Endothelial cell of umbilical vein (primary cell): ENCODE measurements at regions not wholly inside any gene's neighbourhood (a gene's known extent, or its start where the extent isn't known, plus 50 kb on each side); places are given as distances from the start of the nearest gene placed in this dataset.

Source experiments
- EZH2 ChIP-seq: IDR thresholded peaks from 2 replicates; pipeline ENCODE4 v1.6.1; 2012; ENCODE audit warnings: borderline replicate concordance, low read depth, mild to moderate bottlenecking, moderate library complexity, low read length, inconsistent platforms; ENCODE audit not compliant: severe bottlenecking
- MYC ChIP-seq: IDR thresholded peaks from one replicate; pipeline ENCODE4 v1.6.1; 2011; ENCODE audit warnings: mild to moderate bottlenecking, low read depth, low read length
- POLR2A ChIP-seq: IDR thresholded peaks from 2 replicates; pipeline ENCODE4 v1.6.1; 2012; ENCODE audit warnings: low read depth, mild to moderate bottlenecking, control low read depth, low read length
- POLR2AphosphoS5 ChIP-seq: IDR thresholded peaks from 2 replicates; pipeline ENCODE4 v1.6.1; 2012; ENCODE audit warnings: low read depth, mild to moderate bottlenecking, control low read depth, low read length, moderate library complexity; ENCODE audit not compliant: insufficient read depth
- TF ChIP-seq, protein P1 (sequence below), 2 donors: IDR thresholded peaks; 1 replicate in 1 of 2; 2 replicates in 1 of 2; pipeline ENCODE4 v1.5.1; 2011; ENCODE audit warnings: low read length in 2 of 2, mild to moderate bottlenecking in 2 of 2, moderate library complexity in 2 of 2, control low read depth in 1 of 2, inconsistent platforms in 1 of 2, low read depth in 1 of 2; ENCODE audit not compliant: insufficient read depth in 1 of 2; ENCODE audit errors: extremely low read depth in 1 of 2
- TF ChIP-seq, protein P2 (sequence below): IDR thresholded peaks from 2 replicates; pipeline ENCODE4 v1.6.1; 2011; ENCODE audit not compliant: insufficient read depth, insufficient read length

DNA sequence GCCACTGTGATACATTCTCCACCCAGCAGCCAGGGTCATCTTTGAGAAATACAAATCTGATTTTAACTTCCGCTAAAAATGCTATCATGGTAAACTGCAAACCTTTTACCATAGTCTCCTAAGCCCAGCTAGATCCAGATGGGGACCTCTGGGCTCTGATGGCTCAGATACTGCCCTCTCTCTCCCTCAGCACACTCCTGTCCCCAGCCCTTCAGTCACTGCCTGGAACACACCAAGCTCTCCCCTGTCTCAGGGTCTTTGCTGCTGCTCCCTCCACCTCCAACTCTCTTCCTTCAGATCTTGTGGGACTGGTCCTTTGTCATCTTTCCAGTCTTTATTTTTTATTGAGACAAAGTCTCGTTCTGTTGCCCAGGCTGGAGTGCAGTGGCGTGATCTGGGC lies 65.1 kb downstream of the SPRY4 start:
- TF ChIP-seq EZH2 (no peak), POLR2A (no peak), POLR2AphosphoS5 (no peak), MYC (no peak)
- TF ChIP-seq, protein P1, sequence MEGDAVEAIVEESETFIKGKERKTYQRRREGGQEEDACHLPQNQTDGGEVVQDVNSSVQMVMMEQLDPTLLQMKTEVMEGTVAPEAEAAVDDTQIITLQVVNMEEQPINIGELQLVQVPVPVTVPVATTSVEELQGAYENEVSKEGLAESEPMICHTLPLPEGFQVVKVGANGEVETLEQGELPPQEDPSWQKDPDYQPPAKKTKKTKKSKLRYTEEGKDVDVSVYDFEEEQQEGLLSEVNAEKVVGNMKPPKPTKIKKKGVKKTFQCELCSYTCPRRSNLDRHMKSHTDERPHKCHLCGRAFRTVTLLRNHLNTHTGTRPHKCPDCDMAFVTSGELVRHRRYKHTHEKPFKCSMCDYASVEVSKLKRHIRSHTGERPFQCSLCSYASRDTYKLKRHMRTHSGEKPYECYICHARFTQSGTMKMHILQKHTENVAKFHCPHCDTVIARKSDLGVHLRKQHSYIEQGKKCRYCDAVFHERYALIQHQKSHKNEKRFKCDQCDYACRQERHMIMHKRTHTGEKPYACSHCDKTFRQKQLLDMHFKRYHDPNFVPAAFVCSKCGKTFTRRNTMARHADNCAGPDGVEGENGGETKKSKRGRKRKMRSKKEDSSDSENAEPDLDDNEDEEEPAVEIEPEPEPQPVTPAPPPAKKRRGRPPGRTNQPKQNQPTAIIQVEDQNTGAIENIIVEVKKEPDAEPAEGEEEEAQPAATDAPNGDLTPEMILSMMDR (IDR thresholded peaks at IDR 0.05; ENCODE audit: extremely low read depth in 1 of 2, insufficient read depth in 1 of 2, low read depth in 1 of 2, low read length in 2 of 2), result no peak
- TF ChIP-seq, protein P2, sequence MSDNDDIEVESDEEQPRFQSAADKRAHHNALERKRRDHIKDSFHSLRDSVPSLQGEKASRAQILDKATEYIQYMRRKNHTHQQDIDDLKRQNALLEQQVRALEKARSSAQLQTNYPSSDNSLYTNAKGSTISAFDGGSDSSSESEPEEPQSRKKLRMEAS, result no peak
